Activated CD4-positive, alpha-beta T cell treated with anti-CD3 and anti-CD28 coated beads for 48 hours (primary cell): ENCODE measurements at regions not wholly inside any gene's neighbourhood (a gene's known extent, or its start where the extent isn't known, plus 50 kb on each side); places are given as distances from the start of the nearest gene placed in this dataset.
"Not testable (repeated sequence)": the region's sequence is repeated elsewhere in the genome, so short reads cannot be mapped to it uniquely, and the experiment has no call there.

Experiments
- DNase-seq: peaks from one replicate; pipeline ENCODE4 v3.0.0-alpha.2; 2020

DNA sequence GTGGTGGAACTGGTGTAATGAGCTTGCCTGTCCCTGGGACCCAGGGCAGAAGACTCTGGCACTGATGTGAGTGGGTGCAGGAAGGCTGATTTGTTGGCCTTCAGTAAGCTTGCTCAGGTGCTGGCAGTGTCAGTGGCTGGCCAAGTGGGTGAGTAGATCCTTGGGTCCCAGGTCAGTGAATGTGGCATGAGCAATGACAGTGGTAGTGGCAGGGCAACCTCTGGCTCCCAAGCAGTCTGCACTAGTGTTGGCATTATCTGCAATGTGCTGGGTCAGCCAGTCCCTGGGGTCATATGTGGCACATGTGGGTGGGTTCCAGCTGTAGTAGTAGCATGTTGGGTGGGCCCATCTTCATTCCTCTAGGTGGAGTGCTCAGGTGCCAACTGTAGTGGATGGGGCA, 640.9 kb upstream of the GRM3 start:
- no peak for DNase-seq

DNA sequence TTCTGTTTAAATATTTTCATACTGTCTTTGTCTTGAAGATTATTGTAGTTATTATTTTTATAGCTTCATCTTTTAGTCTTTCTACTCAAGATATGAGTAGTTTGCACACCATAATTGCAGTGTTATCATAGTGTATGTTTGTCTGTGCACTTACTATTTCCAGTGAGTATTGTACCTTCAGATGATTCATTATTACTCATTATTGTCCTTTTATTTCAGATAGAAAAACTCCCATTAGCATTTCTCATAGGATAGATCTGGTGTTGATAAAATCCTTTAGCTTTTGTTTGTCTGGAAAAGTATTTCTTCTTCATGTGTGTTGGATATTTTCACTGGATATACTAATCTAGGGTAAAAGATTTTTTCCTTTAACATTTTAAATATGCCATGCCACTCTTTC, 646.2 kb upstream of the GRM3 start:
- no peak for DNase-seq

GRCh38 chr7:85995101-85995500, 648.6 kb upstream of the GRM3 start:
- DNase-seq, result no peak

GRCh38 chr7:85980740-85981139, 663.0 kb upstream of the GRM3 start:
- DNase-seq, result no peak

- DNase-seq, result no peak
These were observed 669.5 kb upstream of the GRM3 start for GRCh38 chr7:85974176-85974575.

GRCh38 chr7:85972504-85973141, 671.1 kb upstream of the GRM3 start:
- DNase-seq, result no peak

DNA sequence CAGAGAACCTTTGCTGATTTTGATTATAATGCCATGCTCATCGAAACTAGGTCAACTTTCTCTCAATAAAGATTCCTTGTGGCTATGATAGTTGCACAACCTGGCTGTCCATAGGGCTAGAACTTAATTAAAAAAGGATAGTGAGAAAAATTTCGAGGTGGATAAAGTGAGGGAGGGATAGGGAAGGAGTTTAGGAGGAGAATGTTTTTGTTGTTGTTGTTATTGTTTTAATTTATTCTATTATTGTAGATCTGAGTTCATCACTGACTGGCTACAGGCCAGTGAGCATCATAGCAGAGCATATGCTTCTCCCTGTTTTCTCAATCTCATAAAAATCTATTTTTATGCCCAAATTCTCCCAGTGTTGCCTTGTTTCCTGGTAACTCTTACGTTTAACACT, 688.7 kb upstream of the GRM3 start:
- DNase-seq, result no peak

GRCh38 chr7:85950871-85951270, 692.8 kb upstream of the GRM3 start:
- DNase-seq, result no peak

GRCh38 chr7:85950418-85950817, 693.3 kb upstream of the GRM3 start:
- no peak for DNase-seq

GRCh38 chr7:85947767-85948166, 695.9 kb upstream of the GRM3 start:
- no peak for DNase-seq

DNA sequence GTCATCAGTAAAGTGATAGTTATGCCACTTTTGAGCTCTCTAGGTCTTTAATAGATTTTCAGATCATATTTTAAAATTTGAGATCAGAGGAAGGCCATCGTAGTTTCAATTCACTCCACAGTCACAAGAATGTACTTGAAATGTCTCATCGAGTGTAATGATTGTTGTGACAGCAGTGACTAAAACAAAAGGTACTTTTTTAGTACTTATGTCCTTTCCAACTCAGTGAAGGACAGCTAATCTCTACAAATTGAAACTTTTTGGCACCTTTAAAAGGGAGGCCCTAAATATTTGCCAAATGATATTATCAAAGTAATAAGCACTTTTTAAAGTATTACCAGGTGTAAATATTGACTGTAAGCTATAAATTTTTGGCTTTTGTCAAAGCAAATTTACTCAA, 702.9 kb upstream of the GRM3 start:
- no peak for DNase-seq

- DNase-seq, result no peak
These were observed 711.8 kb upstream of the GRM3 start for GRCh38 chr7:85931919-85932318.

- no peak for DNase-seq
These were observed 715.2 kb upstream of the GRM3 start for GRCh38 chr7:85928500-85928899.

DNA sequence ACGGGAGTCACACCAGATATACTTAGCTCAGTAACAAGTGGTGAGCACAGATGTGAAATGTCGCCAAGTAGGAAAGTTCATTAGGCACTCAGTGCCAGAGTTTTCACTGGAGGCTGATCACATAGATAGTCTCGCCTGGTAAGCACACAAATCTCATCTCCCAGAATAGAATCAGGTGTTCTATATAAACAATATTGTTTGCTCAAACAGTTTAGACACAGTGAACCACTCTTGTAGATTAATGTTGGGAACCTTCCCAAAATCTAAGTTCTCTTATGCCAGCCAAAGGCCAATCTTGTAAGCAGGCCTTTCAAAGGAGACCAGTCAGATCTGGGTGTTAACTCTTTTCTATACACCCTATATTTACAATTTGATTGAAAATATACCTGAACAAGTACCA, 716.5 kb upstream of the GRM3 start:
- DNase-seq, result no peak

DNA sequence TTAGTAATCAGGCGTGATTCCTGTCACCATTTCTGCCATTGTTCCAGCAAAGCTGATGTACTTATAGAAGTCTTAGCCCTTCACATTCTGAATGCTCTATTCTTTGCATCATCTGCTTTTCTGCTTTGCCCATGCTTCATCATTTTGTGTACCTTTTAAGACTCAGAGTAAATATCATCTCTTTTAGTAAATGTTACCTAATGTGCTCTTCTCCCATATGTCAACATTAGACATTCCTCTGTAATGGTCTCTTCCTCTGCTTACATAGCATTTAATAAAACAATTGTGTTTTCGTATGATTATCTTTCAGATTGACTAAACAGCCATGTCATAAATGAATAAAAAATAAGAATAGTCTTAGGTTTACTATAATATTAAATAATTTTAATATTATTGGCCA, 719.6 kb upstream of the GRM3 start:
- no peak for DNase-seq

DNA sequence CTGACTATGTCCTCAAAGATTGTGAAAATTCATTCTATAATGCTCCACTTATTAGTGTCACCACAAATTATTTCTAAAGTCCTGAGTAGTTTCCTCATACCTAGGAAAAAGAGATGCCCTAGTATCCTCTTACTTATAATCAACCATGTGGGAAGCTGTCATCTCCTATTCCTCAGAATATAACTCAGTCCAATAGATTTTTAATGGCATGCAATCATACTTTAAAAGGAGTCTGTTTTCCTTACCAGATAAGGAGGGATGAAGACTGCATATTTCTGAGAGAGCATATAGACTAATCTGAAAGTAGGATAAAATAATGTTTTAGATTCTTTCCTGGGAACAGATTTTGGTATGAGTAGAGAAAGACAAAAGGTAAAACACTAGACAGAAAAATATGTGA, 727.7 kb upstream of the GRM3 start:
- no peak for DNase-seq

- no peak for DNase-seq
These were observed 727.6 kb upstream of the SEMA3D start for GRCh38 chr7:85914437-85914836.

DNA sequence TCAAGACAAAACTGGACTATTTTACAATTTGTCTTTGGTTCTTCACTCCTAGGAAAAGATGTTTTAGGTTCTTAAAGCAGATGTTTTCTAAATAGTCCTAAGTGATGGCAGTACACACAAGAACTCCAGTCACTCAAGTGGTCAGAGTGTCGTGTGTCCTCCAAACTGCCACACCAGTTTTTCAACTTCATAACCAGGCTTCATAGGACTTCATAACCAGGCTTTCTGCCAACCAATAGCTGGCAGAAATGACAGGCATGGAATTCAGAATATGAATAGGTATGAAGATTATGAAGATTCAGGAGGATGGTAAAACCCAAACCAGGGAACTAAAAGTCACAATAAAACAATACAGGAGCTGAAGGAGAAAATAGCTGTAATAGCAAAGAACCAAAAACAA, 721.2 kb upstream of the SEMA3D start:
- DNase-seq, result no peak

GRCh38 chr7:85897967-85898366, 711.1 kb upstream of the SEMA3D start:
- DNase-seq, result no peak

GRCh38 chr7:85896531-85896930, 709.7 kb upstream of the SEMA3D start:
- no peak for DNase-seq

- DNase-seq, result no peak
These were observed 709.0 kb upstream of the SEMA3D start for GRCh38 chr7:85895835-85896234.

DNA sequence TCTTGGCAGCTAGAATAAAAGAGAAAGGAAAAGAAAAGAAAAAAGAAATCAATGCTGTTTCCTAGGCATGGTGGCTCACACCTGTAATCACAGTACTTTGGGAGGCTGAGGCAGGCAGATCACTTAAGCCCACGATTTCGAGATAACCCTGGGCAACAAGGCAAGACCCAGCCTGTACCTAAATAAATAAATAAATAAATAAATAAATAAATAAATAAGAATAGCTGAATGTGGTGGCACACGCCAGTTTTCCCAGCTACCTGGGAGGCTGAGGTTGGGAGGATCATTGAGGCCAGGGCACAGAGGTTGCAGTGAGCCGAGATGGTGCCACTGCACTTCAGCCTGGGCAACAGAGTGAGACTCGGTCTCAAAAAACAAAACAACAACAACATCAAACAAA, 705.0 kb upstream of the SEMA3D start:
- DNase-seq, result not testable (repeated sequence)

DNA sequence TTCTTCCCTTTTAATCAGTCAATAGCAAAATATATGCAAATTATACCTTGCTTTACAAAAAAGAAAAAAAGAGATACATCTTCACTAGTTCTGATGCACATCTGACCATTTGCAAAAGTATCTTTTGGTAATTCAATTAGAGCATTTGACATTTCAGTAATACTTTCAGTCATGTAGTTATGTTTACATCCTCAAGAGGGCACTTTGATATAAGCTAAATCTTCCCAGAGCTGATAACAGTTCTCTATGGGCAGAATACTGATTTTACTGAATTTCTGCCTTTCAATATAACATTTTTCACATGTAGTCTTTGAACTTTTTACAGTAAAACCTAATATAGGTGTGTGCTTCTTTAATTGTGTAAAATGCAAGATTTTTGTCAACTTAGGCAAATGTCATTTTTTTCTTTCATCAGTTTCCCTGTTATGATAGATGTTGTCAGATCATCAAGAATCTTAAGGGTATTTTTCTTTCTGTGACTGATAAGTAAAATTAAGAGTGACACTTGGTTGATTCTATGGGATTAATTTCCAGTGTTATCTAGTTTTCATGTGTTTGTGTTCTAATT, 703.5 kb upstream of the SEMA3D start:
- DNase-seq, result no peak

- no peak for DNase-seq
These were observed 700.3 kb upstream of the SEMA3D start for GRCh38 chr7:85887133-85887532.

- DNase-seq, result no peak
These were observed 695.5 kb upstream of the SEMA3D start for GRCh38 chr7:85882335-85882734.
